Trophoblast cell (in vitro differentiated cells and primary cell): ENCODE measurements at regions not wholly inside any gene's neighbourhood (a gene's known extent, or its start where the extent isn't known, plus 50 kb on each side); places are given as distances from the start of the nearest gene placed in this dataset.

Experiments
- DNase-seq, 2 donors: peaks; one replicate each; pipeline ENCODE4 v3.0.0-alpha.2; 2016
- H2AFZ ChIP-seq: 2 replicates; pipeline ENCODE4 v1.6.1; 2013; ENCODE audit warnings: low read length, moderate library complexity, mild to moderate bottlenecking; ENCODE audit not compliant: insufficient read depth, poor library complexity
- H2AK5ac ChIP-seq: 2 replicates; pipeline ENCODE4 v1.6.1; 2013; ENCODE audit warnings: mild to moderate bottlenecking, low read length
- H2BK120ac ChIP-seq: 2 replicates; pipeline ENCODE4 v1.6.1; 2013; ENCODE audit warnings: low read length, mild to moderate bottlenecking, moderate library complexity; ENCODE audit not compliant: insufficient read depth, poor library complexity
- H2BK12ac ChIP-seq: 2 replicates; pipeline ENCODE4 v1.6.1; 2013; ENCODE audit warnings: mild to moderate bottlenecking, low read length, moderate library complexity
- H2BK5ac ChIP-seq: 2 replicates; pipeline ENCODE4 v1.6.1; 2013; ENCODE audit warnings: low read length, low read depth, moderate library complexity, mild to moderate bottlenecking; ENCODE audit not compliant: poor library complexity
- H3K14ac ChIP-seq: 2 replicates; pipeline ENCODE4 v1.6.1; 2013; ENCODE audit warnings: mild to moderate bottlenecking, low read length
- H3K18ac ChIP-seq: 2 replicates; pipeline ENCODE4 v1.6.1; 2013; ENCODE audit warnings: mild to moderate bottlenecking, low read length
- H3K23ac ChIP-seq: 2 replicates; pipeline ENCODE4 v1.6.1; 2013; ENCODE audit warnings: low read length
- H3K27ac ChIP-seq: 2 replicates; pipeline ENCODE4 v1.5.1; 2013; ENCODE audit warnings: low read depth, mild to moderate bottlenecking, inconsistent platforms, low read length, moderate library complexity
- H3K27me3 ChIP-seq: 2 replicates; pipeline ENCODE4 v1.6.1; 2013; ENCODE audit warnings: inconsistent platforms, mild to moderate bottlenecking, low read length, moderate library complexity; ENCODE audit not compliant: insufficient read depth
- H3K36me3 ChIP-seq, 2 experiments: 1 replicate in 1 of 2; 2 replicates in 1 of 2; pipeline ENCODE4 v1.6.1; 2013; ENCODE audit warnings: low read length in 2 of 2, mild to moderate bottlenecking in 2 of 2, moderate library complexity in 1 of 2; ENCODE audit not compliant: insufficient read depth in 2 of 2, control insufficient read depth in 1 of 2
- H3K4ac ChIP-seq: 2 replicates; pipeline ENCODE4 v1.6.1; 2013; ENCODE audit warnings: low read depth, mild to moderate bottlenecking, low read length, moderate library complexity
- H3K4me1 ChIP-seq, 2 experiments: 1 replicate in 1 of 2; 2 replicates in 1 of 2; pipeline ENCODE4 v1.6.1; 2013; ENCODE audit warnings: low read length in 2 of 2, mild to moderate bottlenecking in 2 of 2, moderate library complexity in 1 of 2; ENCODE audit not compliant: insufficient read depth in 2 of 2, control insufficient read depth in 1 of 2
- H3K4me2 ChIP-seq: 2 replicates; pipeline ENCODE4 v1.6.1; 2013; ENCODE audit warnings: inconsistent platforms, mild to moderate bottlenecking, low read length, moderate library complexity
- H3K4me3 ChIP-seq: 2 replicates; pipeline ENCODE4 v1.5.1; 2013; ENCODE audit warnings: mild to moderate bottlenecking, low read depth, low read length, inconsistent platforms
- H3K79me1 ChIP-seq: one replicate; pipeline ENCODE4 v1.6.1; 2013; ENCODE audit warnings: low read length
- H3K79me2 ChIP-seq: 2 replicates; pipeline ENCODE4 v1.6.1; 2013; ENCODE audit warnings: low read length, mild to moderate bottlenecking; ENCODE audit not compliant: control insufficient read depth, insufficient read depth, poor library complexity
- H3K9ac ChIP-seq: 2 replicates; pipeline ENCODE4 v1.6.1; 2013; ENCODE audit warnings: mild to moderate bottlenecking, low read length
- H3K9me3 ChIP-seq: 2 replicates; pipeline ENCODE4 v1.6.1; 2013; ENCODE audit warnings: low read depth, mild to moderate bottlenecking, control low read depth, inconsistent platforms, low read length; ENCODE audit not compliant: insufficient read depth
- H4K12ac ChIP-seq: 2 replicates; pipeline ENCODE4 v1.6.1; 2013; ENCODE audit warnings: low read depth, mild to moderate bottlenecking, low read length, moderate library complexity
- H4K8ac ChIP-seq: 2 replicates; pipeline ENCODE4 v1.6.1; 2013; ENCODE audit warnings: low read depth, mild to moderate bottlenecking, low read length, moderate library complexity
- H4K91ac ChIP-seq: one replicate; pipeline ENCODE4 v1.6.1; 2013; ENCODE audit warnings: low read depth, mild to moderate bottlenecking, low read length, moderate library complexity
- WGBS: extraction: QIAGEN DNeasy Blood & Tissue Kit; methylation state at CpG from one replicate; pipeline ENCODE4 v1.1.7; 2013; ENCODE audit warnings: missing lambda C conversion rate; ENCODE audit not compliant: insufficient read length, insufficient coverage; ENCODE audit errors: extremely low coverage; 5-methylcytosine and 5-hydroxymethylcytosine counted together

- Histone ChIP-seq H3K79me1 (no peaks in the 10 kb centered on the region), H3K23ac (no peak overlapping the region), H2BK5ac (no peak overlapping the region), H3K4ac (no peak overlapping the region), H2BK12ac (no peak overlapping the region), H2AFZ (no peak overlapping the region), H4K91ac (no peak overlapping the region), H3K9ac (no peak overlapping the region), H4K8ac (no peak overlapping the region), H3K79me2 (no peaks in the 10 kb centered on the region), H3K9me3 (no peaks in the 10 kb centered on the region), H3K4me2 (no peak overlapping the region), H3K27ac (no peak overlapping the region), H3K4me1 (peaks cover 0 to 6% of the 10 kb centered on the region in 2 experiments), H3K27me3 (no peaks in the 10 kb centered on the region), H2BK120ac (no peak overlapping the region), H4K12ac (no peak overlapping the region), H2AK5ac (no peak overlapping the region), H3K36me3 (no peaks in the 10 kb centered on the region), H3K14ac (no peak overlapping the region), H3K4me3 (no peak overlapping the region), H3K18ac (no peak overlapping the region)
- WGBS: no CpG with 5 or more reads among the region's 1 CpG
- DNase-seq: peak; percentile 38 to 90
Measured at GRCh38 chr4:152164561-152164960, 371.3 kb downstream of the FBXW7 start.

GRCh38 chr4:152162331-152162697 lies 373.6 kb downstream of the FBXW7 start:
- H3K18ac ChIP-seq: no peak overlapping the region
- no peaks in the 10 kb centered on the region for H3K36me3 ChIP-seq
- no CpG with 5 or more reads among the region's 2 CpGs for WGBS
- no peak overlapping the region for H2BK12ac ChIP-seq
- no peak overlapping the region for H3K27ac ChIP-seq
- no peak overlapping the region for H3K9ac ChIP-seq
- H3K4me1 ChIP-seq: peaks cover 0 to 6% of the 10 kb centered on the region in 2 experiments
- no peak for DNase-seq
- no peak overlapping the region for H4K8ac ChIP-seq
- H3K79me2 ChIP-seq: no peaks in the 10 kb centered on the region
- H3K9me3 ChIP-seq: no peaks in the 10 kb centered on the region
- no peak overlapping the region for H3K4ac ChIP-seq
- no peaks in the 10 kb centered on the region for H3K79me1 ChIP-seq
- H3K27me3 ChIP-seq: no peaks in the 10 kb centered on the region
- H2BK5ac ChIP-seq: no peak overlapping the region
- H3K4me2 ChIP-seq: no peak overlapping the region
- no peak overlapping the region for H3K4me3 ChIP-seq
- no peak overlapping the region for H3K23ac ChIP-seq
- no peak overlapping the region for H3K14ac ChIP-seq
- no peak overlapping the region for H2BK120ac ChIP-seq
- no peak overlapping the region for H2AK5ac ChIP-seq
- no peak overlapping the region for H2AFZ ChIP-seq
- H4K91ac ChIP-seq: no peak overlapping the region
- H4K12ac ChIP-seq: no peak overlapping the region

GRCh38 chr4:152161676-152162330 lies 374.1 kb downstream of the FBXW7 start:
- H4K12ac ChIP-seq: no peak overlapping the region
- H3K36me3 ChIP-seq: no peaks in the 10 kb centered on the region
- H3K23ac ChIP-seq: no peak overlapping the region
- H2AK5ac ChIP-seq: no peak overlapping the region
- H3K4me3 ChIP-seq: no peak overlapping the region
- no peak overlapping the region for H4K8ac ChIP-seq
- H4K91ac ChIP-seq: no peak overlapping the region
- H2BK5ac ChIP-seq: no peak overlapping the region
- no peak overlapping the region for H3K4ac ChIP-seq
- H3K14ac ChIP-seq: no peak overlapping the region
- H3K4me2 ChIP-seq: no peak overlapping the region
- H2BK120ac ChIP-seq: no peak overlapping the region
- H2BK12ac ChIP-seq: no peak overlapping the region
- DNase-seq: no peak
- no peaks in the 10 kb centered on the region for H3K9me3 ChIP-seq
- no peak overlapping the region for H3K18ac ChIP-seq
- no CpG with 5 or more reads among the region's 3 CpGs for WGBS
- H3K9ac ChIP-seq: no peak overlapping the region
- no peaks in the 10 kb centered on the region for H3K79me2 ChIP-seq
- no peak overlapping the region for H3K27ac ChIP-seq
- peaks cover 0 to 6% of the 10 kb centered on the region in 2 experiments for H3K4me1 ChIP-seq
- no peaks in the 10 kb centered on the region for H3K27me3 ChIP-seq
- H2AFZ ChIP-seq: no peak overlapping the region
- no peaks in the 10 kb centered on the region for H3K79me1 ChIP-seq

GRCh38 chr4:152160225-152160800 lies 375.6 kb downstream of the FBXW7 start:
- no CpG with 5 or more reads among the region's 13 CpGs for WGBS
- H3K9ac ChIP-seq: no peak overlapping the region

More at GRCh38 chr4:152160225-152160800, 375.6 kb downstream of the FBXW7 start:
- Histone ChIP-seq H3K23ac (no peak overlapping the region), H4K12ac (no peak overlapping the region), H3K79me1 (no peaks in the 10 kb centered on the region), H2BK120ac (no peak overlapping the region), H4K8ac (no peak overlapping the region), H3K9me3 (no peaks in the 10 kb centered on the region), H3K14ac (no peak overlapping the region), H3K4me2 (no peak overlapping the region), H3K27me3 (no peaks in the 10 kb centered on the region), H3K4me1 (peaks cover 0 to 12% of the 10 kb centered on the region in 2 experiments), H3K36me3 (no peaks in the 10 kb centered on the region), H2BK5ac (no peak overlapping the region), H3K4me3 (no peak overlapping the region), H3K18ac (no peak overlapping the region), H4K91ac (no peak overlapping the region), H3K79me2 (no peaks in the 10 kb centered on the region), H2AK5ac (no peak overlapping the region), H2AFZ (no peak overlapping the region), H3K27ac (no peak overlapping the region), H2BK12ac (no peak overlapping the region), H3K4ac (no peak overlapping the region)
- peak; percentile 30 to 74 for DNase-seq
